Gastrocnemius medialis (tissue), 4 donors: ENCODE measurements at regions not wholly inside any gene's neighbourhood (a gene's known extent, or its start where the extent isn't known, plus 50 kb on each side); places are given as distances from the start of the nearest gene placed in this dataset.

Source experiments
- ATAC-seq, 2 donors: fragments of 150-250 bp; one replicate each; pipeline ENCODE4 v1.9.1; 2016
- DNase-seq, 2 donors: peaks; one replicate each; pipeline ENCODE4 v3.0.0-alpha.2; 2019
- H3K27ac ChIP-seq, 4 donors: fragments of 200-600 bp; sonication (generic); 1 replicate in 1 of 4; 2 replicates in 3 of 4; pipeline ENCODE4 v1.5.1; 2016 to 2018; ENCODE audit warnings: mild to moderate bottlenecking in 2 of 4, moderate library complexity in 1 of 4
- H3K27me3 ChIP-seq, 3 donors: fragments of 200-600 bp; sonication (generic) in 2 of 3; 1 replicate in 1 of 3; 2 replicates in 2 of 3; pipeline versions ENCODE4 v1.5.1 to v1.6.0; 2016 to 2019; ENCODE audit warnings: mild to moderate bottlenecking in 1 of 3, moderate library complexity in 1 of 3
- H3K36me3 ChIP-seq, 2 donors: fragments of 200-600 bp; sonication (generic) in 1 of 2; one replicate each; pipeline ENCODE4 v1.5.1; 2017 to 2018
- H3K4me1 ChIP-seq, 2 donors: fragments of 200-600 bp; sonication (generic) in 1 of 2; one replicate each; pipeline ENCODE4 v1.5.1; 2016 to 2017; ENCODE audit warnings: mild to moderate bottlenecking in 2 of 2
- H3K4me3 ChIP-seq, 4 donors: fragments of 200-600 bp; sonication (generic) in 3 of 4; 1 replicate in 1 of 4; 2 replicates in 3 of 4; pipeline ENCODE4 v1.5.1; 2016 to 2019; ENCODE audit warnings: mild to moderate bottlenecking in 2 of 4
- H3K9me3 ChIP-seq, 3 donors: fragments of 200-600 bp; sonication (generic) in 2 of 3; 1 replicate in 1 of 3; 2 replicates in 2 of 3; pipeline ENCODE4 v1.5.1; 2016 to 2019
- CTCF ChIP-seq, 5 experiments: fragments of 450-650 bp in 3 of 5; fragments of 200-600 bp in 2 of 5; sonication (generic) in 2 of 5; IDR thresholded peaks in 4 of 5; conservative IDR thresholded peaks in 1 of 5; 1 replicate in 4 of 5; 2 replicates in 1 of 5; pipeline ENCODE4 v1.5.1; 2016 to 2019; ENCODE audit warnings: antibody characterized with exemption in 5 of 5, mild to moderate bottlenecking in 3 of 5, moderate library complexity in 3 of 5
- POLR2A ChIP-seq, 2 donors: fragments of 450-650 bp; IDR thresholded peaks; one replicate each; pipeline ENCODE4 v1.6.1; 2017; ENCODE audit warnings: antibody characterized with exemption in 2 of 2, mild to moderate bottlenecking in 2 of 2, moderate library complexity in 2 of 2
- in situ Hi-C, 4 donors: fragments of 200-750 bp; cut with MboI; loops; one replicate each; pipeline versions ENCODE4 v1.15.0 to v1.8.0; 2017; ENCODE audit warnings: low sequenced_read_pairs in 4 of 4
- intact Hi-C: fragments of 100-400 bp; cut with DNase I; formaldehyde crosslinking; loops from one replicate; pipeline ENCODE4 v1.15.1; 2023; ENCODE audit warnings: low total_unique reads

GRCh38 chr2:146450131-146450530, 1394.7 kb upstream of the ACVR2A start:
- in situ Hi-C loops (no loop called here), intact Hi-C loops (no loop called here)
- Histone ChIP-seq H3K36me3 (no peaks in the 10 kb centered on the region), H3K27me3 (no peaks in the 10 kb centered on the region), H3K27ac (no peak overlapping the region), H3K9me3 (no peaks in the 10 kb centered on the region), H3K4me1 (no peaks in the 10 kb centered on the region), H3K4me3 (no peak overlapping the region)
- no peak for DNase-seq
- no peak for ATAC-seq
- TF ChIP-seq POLR2A (IDR thresholded peaks at IDR 0.05) (no peak), CTCF (IDR thresholded peaks at IDR 0.05 in 4 of 5, conservative IDR thresholded peaks at IDR 0.05 in 1 of 5) (no peak)

- Histone ChIP-seq H3K9me3 (no peaks in the 10 kb centered on the region), H3K4me3 (no peak overlapping the region), H3K27me3 (no peaks in the 10 kb centered on the region), H3K36me3 (no peaks in the 10 kb centered on the region), H3K4me1 (no peaks in the 10 kb centered on the region), H3K27ac (no peak overlapping the region)
- TF ChIP-seq CTCF (IDR thresholded peaks at IDR 0.05 in 4 of 5, conservative IDR thresholded peaks at IDR 0.05 in 1 of 5) (no peak), POLR2A (IDR thresholded peaks at IDR 0.05) (no peak)
- DNase-seq = no peak
- in situ Hi-C loops = no loop called here
- ATAC-seq = no peak
- intact Hi-C loops = no loop called here
Measured at GRCh38 chr2:146444987-146445386, 1399.8 kb upstream of the ACVR2A start.

- Histone ChIP-seq H3K27me3 (no peaks in the 10 kb centered on the region), H3K4me1 (no peaks in the 10 kb centered on the region), H3K9me3 (no peaks in the 10 kb centered on the region), H3K4me3 (no peak overlapping the region), H3K27ac (no peak overlapping the region), H3K36me3 (no peaks in the 10 kb centered on the region)
- ATAC-seq (no peak), DNase-seq (no peak)
- intact Hi-C loops = no loop called here
- TF ChIP-seq CTCF (IDR thresholded peaks at IDR 0.05 in 4 of 5, conservative IDR thresholded peaks at IDR 0.05 in 1 of 5) (no peak), POLR2A (IDR thresholded peaks at IDR 0.05) (no peak)
- in situ Hi-C loops = no loop called here
Measured at GRCh38 chr2:146444085-146444484, 1400.7 kb upstream of the ACVR2A start.

- no peaks in the 10 kb centered on the region for H3K9me3 ChIP-seq
- in situ Hi-C loops = no loop called here
- DNase-seq = no peak
- TF ChIP-seq POLR2A (IDR thresholded peaks at IDR 0.05) (no peak), CTCF (IDR thresholded peaks at IDR 0.05 in 4 of 5, conservative IDR thresholded peaks at IDR 0.05 in 1 of 5) (no peak)
- no peaks in the 10 kb centered on the region for H3K4me1 ChIP-seq
- H3K4me3 ChIP-seq = no peak overlapping the region
- H3K27ac ChIP-seq = no peak overlapping the region
- no peaks in the 10 kb centered on the region for H3K27me3 ChIP-seq
- H3K36me3 ChIP-seq = no peaks in the 10 kb centered on the region
- no peak for ATAC-seq
- intact Hi-C loops = no loop called here
Measured at GRCh38 chr2:146438246-146438645, 1406.6 kb upstream of the ACVR2A start.

- Histone ChIP-seq H3K4me3 (no peak overlapping the region), H3K4me1 (no peaks in the 10 kb centered on the region), H3K27ac (no peak overlapping the region), H3K27me3 (no peaks in the 10 kb centered on the region), H3K36me3 (no peaks in the 10 kb centered on the region), H3K9me3 (no peaks in the 10 kb centered on the region)
- DNase-seq (no peak), ATAC-seq (no peak)
- in situ Hi-C loops = no loop called here
- TF ChIP-seq CTCF (IDR thresholded peaks at IDR 0.05 in 4 of 5, conservative IDR thresholded peaks at IDR 0.05 in 1 of 5) = no peak
- no peak for TF ChIP-seq POLR2A (IDR thresholded peaks at IDR 0.05)
- intact Hi-C loops = no loop called here
Measured at GRCh38 chr2:146437712-146438111, 1407.1 kb upstream of the ACVR2A start.
